CD4-positive, alpha-beta T cell treated with Interleukin-10 for 1 hour (primary cell): ENCODE measurements at regions not wholly inside any gene's neighbourhood (a gene's known extent, or its start where the extent isn't known, plus 50 kb on each side); places are given as distances from the start of the nearest gene placed in this dataset.
"Not testable (repeated sequence)": the region's sequence is repeated elsewhere in the genome, so short reads cannot be mapped to it uniquely, and the experiment has no call there.

Experiments used
- DNase-seq: peaks from one replicate; pipeline ENCODE4 v3.0.0-alpha.2; 2020

DNA sequence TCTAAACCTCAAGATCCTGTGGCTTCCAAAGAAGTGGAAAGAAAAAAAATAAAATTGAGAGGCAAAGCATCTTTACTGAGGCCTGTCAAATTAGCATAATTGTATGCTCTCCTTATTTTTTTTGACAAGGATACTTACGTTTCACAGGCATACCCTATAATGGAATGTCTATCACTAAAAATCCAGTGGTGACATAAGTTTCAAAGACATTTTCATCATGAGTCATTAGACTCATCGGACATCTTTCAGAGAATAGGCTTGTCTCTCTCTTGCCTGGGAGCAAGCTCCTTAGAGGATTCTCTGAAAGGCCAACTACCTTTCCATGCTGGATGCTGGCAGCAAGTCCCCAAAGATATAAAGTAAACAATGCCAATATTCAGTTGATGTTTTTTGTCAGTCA is 380.7 kb upstream of the STEAP1 start:
- DNase-seq = no peak

DNA sequence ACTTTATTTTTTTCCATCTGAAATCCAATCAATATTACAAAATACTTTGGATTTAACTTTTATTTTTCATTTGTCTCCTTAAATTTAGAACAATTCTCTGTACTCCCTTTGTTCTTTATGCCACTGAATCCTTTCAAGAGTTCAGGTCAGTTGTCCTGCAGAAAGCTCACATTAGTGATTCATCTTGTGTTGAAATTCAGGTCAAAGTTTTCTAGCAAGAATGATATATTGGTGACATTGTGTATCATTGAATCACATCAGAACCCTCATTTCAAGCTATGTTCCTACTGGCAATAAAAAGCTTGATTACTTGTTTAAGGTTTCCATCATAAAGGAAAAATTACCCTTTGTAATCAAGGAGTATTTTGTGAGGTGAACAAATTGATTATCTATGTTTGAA is 378.8 kb upstream of the STEAP1 start:
- DNase-seq = no peak

DNA sequence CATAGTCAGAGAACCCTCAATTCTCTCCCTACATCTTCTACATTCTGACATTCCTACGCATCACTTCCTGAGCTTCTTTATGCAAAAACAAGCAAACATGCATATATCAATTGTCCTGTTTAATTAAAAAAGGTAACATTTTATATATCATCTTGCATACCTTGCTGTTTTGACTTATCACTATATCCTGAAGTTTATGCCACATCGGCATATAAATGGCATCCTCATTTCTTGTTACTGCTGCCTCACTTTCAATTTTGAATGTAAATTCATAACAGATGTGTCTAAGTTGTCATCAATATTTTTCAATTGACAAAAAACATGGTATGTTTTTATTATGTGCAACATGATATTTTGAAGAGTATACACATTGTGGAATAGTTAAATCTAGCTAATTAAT is 377.3 kb upstream of the STEAP1 start:
- no peak for DNase-seq

DNA sequence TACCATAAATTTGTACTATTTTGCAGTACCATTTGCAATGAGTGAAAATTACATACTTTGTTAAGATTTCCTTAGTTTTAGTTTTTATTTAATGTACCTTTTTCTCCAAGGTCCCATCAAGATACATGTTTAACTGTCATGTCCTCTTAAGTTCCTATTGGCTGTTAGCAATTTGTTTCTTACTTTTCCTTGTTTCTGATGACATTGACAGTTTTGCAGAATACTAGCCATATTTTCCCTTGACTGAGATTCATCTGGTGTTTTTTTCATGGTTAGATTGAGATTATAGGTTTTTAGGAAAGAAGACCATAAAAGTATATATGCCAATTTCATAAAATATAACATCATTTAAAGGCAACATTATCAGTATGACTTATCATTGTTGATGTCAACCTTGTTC is 376.8 kb upstream of the STEAP1 start:
- no peak for DNase-seq

DNA sequence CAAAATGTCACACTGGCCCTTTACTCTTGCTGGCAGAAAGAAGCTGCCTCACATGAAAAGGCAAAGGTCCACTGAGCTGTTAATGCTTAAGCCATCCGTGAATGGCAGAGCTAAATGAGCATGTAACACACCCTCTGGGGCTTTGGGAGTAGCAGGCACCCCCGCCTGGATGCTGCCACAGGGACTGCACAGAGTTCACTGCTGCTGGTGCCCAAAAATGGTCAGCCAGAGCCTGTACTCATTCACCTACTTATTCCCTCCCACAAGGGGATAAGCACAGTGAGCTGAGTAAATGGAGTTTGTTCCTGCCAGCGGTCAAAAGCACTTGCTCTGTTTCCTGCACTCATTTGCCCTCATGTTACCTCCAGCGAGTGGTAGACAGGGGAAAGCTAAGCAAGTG is 374.0 kb upstream of the STEAP1 start:
- no peak for DNase-seq

DNA sequence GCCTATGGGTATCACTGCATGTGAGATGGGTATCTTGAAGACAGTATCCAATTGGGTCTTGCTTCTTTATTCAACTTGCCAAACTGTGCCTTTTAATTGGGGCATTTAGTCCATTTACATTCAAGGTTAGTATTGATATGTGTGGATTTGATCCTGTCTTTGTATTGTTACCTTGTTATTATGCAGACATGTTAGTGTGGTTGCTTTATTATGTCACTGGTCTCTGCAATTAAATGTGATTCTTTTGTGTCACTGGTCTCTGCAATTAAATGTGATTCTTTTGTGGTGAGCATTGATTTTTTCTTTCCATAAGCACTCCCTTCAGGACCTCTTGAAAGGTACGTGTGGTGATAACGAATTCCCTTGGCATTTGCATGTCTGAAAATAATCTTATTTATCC is 357.8 kb upstream of the STEAP1 start:
- DNase-seq = no peak

DNA sequence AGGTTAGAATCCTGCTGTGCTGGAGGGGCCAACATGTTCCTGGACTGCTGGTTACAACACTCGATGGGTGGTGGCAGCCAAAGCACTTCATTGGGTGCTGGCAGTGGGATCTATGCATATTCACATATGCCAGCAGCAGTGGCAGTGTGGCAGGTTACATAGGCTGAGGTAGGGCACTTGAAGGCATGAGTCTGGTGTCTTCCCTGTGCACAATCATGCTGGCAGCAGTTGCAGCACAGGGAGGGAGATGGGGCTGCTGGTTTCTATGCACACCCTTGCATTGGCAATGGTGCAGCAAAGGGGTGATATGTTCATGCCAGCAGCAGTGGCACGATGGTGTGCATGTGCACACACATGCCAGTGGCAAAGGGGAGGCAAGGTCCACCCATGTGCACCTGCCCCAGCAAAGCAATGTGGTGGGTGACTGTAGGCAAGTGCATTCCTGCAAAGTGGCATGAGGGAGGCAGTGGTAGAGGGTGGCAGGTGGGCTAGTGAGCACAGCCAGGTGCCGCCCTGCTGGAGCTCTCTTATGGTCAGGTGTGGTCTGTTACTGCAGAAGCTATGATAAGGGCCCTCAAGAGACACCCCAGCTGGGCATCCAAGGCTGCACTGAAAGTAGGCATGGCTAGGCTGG is 356.2 kb upstream of the STEAP1 start:
- no peak for DNase-seq

DNA sequence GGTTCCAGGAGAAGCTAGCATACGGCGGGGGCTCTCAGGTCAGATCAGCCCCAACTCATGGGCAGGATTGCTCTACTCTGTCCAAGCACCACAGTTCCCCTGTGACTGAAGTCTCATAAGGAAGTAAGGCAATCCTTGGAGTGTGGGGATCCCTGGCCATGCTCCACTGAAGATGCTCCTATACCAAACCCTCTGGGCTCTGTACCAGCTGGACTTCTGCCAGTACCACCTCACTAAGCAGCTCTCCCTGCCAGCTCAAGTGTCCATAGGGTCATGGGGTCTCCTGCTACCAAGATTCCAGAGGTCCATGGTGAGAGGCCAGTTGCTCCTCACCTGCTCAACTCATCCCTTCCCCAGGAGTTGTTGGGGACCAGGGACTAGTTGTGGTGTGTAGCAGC is 355.7 kb upstream of the STEAP1 start:
- no peak for DNase-seq

DNA sequence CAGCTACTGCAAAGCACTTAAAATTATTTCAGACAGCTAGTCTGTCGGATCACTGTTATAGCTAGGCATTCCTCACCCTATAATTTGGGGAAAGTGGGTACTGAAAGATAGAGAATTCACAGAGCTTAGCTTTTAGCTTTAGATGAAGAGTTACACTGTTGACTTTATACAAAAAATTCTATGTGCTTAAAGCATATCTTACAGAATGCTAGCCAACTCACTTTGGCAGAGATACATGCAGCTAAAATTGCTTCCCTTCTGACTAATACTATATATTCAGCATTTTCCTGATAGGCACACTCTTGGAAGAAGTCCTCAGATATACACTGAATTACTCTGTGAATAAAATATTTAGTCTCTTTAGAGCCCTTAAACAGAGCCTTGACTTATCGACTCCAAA is 353.5 kb upstream of the STEAP1 start:
- DNase-seq = no peak

DNA sequence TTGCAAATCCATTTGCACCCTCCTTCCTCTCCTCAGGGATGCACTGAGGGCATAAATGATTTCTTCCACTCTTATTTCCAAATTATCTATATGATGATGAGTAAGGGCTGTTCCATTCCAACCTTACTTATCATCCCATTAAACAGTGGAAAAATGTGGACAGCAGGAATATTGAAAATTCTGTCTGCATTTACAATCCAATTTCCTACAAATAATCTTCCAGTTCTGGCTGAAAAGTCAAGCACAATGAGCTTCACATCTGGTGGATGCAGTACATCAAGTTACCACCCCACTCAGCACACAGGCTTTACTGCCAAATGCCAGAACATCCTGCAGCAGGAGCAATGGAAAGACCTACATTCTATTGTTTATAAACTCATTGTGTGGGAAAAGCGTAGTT is 345.0 kb upstream of the STEAP1 start:
- no peak for DNase-seq

DNA sequence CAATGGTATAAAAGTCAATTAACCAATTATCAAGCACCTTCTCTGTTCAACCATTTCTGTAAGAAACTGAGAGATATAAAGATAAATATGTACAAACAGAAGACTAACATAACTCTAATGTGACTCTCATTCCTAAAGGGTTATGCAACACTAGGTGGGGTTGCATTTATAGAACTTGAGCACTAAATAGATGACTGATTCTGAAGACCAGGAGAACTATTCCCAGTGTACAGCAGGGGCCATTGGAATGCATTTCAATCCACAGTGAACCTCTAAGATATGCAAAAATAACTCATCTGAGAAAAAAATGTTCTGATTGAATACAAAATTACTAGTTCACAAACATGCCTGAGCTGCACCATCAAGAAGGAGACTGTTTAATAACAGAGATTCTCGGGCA is 341.2 kb upstream of the STEAP1 start:
- DNase-seq = no peak

DNA sequence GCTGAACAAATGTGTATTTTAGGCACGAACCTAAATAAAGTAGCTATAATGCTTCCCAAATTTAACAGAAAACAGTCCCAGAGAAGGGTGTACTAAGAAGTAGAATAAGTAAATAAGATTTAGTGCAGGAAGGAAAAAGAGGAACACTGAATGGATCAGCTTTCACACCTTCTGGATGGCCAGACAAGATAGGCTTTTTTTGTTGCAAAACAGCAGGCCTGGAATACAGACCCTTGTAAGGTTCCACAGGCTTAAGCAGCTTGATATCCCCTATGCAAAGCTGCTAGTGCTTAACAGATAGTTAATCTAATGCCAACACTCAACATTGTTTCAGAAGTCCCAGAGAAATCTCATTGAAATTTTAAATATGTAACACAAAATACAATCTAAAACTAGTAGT is 328.1 kb upstream of the STEAP1 start:
- DNase-seq = no peak

DNA sequence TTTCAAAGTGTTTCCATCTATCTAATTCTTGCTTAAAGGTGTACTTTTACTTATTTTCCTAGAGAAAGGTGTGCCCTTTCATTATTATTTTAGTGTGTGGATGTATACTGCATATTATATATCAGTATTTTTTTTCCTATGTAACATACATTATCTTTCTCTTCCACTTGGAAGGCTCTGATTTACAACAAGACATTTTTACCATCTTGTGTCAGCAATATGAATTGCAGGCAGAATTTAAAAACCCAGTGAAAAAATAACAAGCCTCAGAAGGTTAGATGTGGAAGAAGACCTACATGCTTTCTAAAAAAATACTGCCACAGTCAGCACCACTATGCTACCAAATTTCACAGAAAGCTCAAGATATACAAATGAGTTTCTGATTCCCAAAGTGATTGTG is 327.7 kb upstream of the STEAP1 start:
- no peak for DNase-seq

DNA sequence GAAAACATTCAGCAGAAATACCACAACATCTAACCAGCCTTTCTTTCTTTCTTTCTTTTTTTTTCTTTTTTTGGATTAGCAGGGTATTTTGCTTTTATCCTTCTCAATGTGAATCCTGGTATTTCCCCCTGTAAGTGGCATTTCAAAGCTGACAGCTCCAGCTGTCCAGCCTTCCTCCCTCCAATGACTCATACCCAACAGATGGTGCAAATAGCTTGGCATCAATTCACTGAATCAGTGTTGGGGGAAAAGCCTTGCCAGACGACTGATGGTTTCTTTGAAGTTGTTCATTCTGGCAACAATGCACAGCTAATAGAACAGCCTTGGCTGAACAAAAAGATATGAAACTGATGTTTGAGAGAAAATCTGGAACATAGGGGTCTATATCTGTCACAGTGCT is 316.8 kb upstream of the STEAP1 start:
- no peak for DNase-seq

DNA sequence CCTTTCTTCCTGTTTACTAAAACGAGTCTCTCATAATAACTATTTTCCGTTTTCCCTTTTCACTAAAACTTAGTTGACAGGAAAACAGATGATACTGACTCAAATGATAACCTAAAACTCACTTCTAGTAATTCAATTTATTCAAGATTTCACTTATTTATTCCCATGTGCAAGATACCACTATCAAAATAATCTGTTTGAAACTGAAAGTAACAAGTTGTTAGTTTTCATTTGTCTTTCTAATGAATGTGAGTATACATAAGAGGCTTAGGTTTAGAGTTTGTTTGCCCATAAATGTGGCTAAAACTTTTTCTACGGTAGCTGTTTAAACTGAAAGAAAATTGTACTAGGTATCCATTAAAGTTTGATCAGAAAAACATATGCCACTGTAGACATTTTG is 314.9 kb upstream of the STEAP1 start:
- no peak for DNase-seq

DNA sequence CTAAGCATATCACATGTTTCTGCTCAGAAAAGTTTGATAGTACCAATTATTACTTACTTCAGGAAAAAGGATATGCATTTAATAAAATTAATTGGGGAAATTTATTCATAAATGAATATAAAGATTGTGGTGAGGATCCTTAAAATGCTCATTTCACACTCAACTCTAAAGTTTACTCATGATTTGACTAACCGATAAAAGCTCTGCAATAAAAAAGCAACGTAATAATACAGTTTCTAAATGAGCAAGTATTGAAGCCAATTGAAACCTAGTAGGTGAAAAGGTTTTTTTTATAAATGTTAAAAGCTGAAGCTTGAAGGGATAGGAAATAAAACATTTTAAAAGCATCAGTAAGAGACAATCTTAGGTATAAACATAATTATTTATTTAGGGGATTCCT is 308.3 kb upstream of the STEAP1 start:
- no peak for DNase-seq

DNA sequence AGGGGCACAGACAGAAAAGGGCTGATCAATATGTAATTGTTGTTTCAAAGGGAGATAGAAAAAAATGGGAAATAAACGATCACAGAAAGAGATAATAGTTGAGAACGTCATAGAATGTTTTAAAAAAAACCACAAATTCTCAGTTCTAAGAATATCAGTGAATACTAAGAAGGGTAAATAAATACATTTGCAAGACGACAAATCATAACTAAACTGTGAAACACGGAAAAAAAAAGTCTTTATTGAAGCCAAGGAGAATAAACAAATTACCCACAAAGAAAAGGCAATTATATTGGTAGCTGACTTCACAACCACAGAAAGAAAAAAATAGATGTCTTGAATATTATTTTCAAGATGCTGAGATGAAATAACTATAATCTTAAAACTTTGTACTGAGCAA is 305.2 kb upstream of the STEAP1 start:
- no peak for DNase-seq

DNA sequence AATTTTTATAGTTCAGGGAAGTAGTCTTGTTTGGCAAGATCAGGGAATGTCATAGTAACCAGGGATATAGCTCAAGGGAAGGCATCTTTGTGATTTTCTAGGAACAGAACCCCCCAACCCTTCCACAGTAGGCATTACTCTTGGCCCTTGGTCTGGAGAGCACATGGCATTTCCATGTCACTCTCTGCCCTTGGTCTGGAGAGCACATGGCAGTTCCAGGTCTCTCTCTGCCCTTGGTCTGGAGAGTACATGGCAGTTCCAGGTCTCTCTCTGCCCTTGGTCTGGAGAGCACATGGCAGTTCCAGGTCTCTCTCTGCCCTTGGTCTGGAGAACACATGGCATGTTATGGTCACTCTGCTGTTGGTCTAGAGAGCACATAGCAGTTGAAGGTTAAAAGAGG is 297.2 kb upstream of the STEAP1 start:
- not testable (repeated sequence) for DNase-seq

DNA sequence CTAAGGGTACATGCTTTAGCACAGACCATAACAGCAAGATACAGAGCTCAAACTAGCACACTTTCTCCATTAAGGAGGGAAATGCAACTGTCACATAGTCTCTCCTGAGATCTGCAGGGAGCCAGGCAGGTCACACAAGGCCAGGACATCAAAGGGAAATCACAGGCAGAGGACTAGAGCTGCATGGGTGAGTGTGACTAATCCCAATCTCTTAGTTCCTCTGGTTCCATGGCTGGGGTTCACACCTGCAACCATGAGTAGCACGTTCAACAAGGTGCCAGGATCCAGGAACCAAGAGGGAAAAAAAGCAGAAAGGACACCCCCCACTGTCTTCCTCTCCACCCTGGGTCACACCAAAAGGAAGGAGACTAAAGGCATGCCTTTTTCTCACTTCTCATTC is 296.5 kb upstream of the STEAP1 start:
- no peak for DNase-seq

DNA sequence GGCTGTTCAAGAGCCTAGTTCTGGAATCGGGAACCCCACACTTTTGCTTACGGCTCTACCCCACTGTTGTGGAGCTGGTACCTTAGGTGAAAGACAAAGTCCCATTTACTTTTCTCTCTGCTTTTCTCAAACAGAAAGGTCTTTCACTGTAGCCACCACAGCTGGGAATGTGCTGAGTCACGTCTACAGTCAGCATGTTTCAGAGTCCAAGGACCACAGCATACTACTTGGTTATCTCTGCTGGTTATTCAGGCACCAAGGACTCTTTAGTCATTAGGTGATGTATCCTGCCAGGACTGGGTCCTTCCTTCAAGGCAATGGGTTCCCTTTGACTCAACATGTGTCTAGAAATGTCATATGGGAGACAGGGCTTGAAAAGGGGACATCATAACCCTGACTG is 266.8 kb upstream of the STEAP1 start:
- DNase-seq = no peak

DNA sequence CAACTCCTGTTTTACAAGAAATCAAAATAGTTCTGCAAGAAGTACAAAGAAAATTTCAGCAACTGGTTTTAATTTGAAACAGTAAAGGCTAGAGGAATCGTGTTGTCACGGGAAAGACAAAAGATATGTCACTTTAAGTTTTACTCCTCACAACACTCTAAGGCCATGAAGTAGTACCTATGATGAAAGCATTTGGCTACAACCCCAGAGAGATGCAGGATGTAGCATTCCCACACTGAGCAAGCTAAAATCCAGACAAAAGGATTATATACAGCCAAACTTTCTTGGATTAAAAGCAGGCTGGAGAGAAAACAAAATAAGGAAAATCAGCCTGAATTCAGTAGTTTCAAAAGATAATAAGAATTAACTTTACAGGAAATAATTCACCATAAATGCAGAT is 245.5 kb upstream of the STEAP1 start:
- DNase-seq = no peak

DNA sequence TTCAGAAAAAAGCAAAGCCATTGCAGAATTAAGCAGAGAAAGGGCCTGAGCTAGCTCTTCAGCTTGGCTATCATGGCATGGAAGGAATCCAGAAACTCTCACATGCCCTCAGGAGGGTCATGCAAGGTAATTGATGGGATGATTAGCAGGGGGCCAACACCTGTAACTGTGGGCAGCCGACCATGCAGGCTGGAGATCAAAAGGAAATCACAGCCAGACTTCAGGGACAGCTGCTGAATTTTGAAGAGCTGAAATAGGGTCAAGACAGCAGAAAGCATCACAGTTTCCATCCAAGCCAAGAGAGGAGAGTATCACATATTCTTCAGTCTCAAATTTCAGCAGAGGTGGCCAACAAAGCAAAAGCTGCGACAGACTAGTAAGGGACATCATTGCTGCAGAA is 239.6 kb upstream of the STEAP1 start:
- DNase-seq = no peak

DNA sequence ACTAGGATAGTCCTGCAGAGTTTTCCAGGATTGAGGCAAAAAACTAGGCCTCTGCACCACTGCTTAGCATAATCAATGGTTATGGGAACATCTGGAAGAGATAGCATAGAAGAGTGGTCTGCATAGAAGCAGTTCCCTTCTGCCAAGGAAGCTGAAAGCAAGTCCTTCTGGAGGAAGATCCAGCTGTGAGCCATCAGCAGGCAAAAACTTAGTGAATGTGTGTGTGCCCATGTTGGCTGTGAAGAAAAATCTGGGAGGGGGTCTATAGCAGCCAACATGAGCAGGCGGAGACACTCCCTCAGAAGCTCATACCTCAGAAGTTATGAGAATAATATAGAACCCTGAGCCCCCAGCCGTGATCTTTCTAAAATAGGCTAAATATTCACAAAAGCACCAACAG is 228.1 kb upstream of the STEAP1 start:
- no peak for DNase-seq

DNA sequence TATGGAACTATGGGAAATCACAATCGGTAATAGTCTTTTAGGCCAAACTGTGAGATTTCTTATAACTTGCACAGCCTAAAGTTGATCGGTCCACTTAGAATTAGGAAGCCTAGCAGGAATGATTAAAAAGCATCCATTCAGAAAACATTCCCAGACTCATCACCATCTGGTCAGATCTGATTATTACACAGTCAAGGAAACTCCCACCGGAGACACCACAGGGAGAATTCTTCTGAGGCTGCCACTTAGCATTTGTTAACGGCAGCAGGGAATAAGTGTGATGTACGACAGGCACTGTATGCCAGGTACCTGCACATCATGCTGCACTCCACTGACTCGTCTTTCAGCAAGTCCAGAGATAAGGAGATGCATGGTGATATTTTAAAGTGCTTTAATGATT is 227.6 kb upstream of the STEAP1 start:
- no peak for DNase-seq

DNA sequence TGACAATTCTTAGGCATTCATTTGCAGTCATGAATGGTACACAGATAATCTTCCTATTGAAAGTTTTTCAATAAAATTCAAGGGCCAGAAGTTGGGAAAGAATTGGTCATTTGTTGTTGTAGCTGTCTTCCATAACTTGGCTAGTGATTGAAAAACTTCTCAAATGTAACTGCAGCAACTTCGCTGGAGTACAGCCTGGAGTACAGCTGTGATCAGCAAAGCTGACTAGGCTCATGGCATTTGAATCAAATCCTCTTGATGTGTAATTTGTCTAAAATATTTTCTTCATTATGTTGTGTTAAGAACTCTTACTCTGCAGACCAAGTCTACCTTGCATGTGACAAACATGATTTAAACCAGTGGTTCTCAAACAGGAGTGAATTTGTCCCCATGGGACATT is 226.5 kb upstream of the STEAP1 start:
- no peak for DNase-seq

DNA sequence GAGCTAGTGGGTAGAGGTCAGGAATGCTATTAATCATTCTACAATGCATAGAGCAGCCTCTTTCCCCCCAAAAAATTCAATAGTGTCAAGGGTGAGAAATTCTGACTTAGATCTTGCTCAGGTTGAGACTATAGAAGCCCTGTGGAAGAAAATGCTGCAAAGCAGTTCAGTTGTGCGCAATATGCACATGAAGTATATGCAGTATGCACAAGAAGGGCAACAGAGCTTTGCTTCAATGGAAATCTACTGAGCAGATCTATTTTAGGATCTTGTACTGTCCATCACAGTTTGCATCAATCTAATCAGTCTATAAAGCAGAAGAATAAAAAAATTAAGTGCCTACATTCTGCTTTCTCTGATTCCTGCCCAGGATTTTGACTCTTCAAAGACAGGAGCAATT is 225.8 kb upstream of the STEAP1 start:
- no peak for DNase-seq
